Activated naive CD8-positive, alpha-beta T cell (primary cell): ENCODE measurements at regions not wholly inside any gene's neighbourhood (a gene's known extent, or its start where the extent isn't known, plus 50 kb on each side); places are given as distances from the start of the nearest gene placed in this dataset.

Source experiments
- H3K27ac Mint-ChIP-seq: one replicate; pipeline ENCODE4 v1.8.0; 2021; ENCODE audit warnings: mixed read lengths
- H3K27me3 Mint-ChIP-seq: one replicate; pipeline ENCODE4 v1.8.0; 2021; ENCODE audit warnings: mixed read lengths
- H3K36me3 Mint-ChIP-seq: one replicate; pipeline ENCODE4 v1.8.0; 2021; ENCODE audit warnings: mixed read lengths
- H3K4me1 Mint-ChIP-seq: one replicate; pipeline ENCODE4 v1.8.0; 2021; ENCODE audit warnings: low read depth, mixed read lengths
- H3K4me3 Mint-ChIP-seq: one replicate; pipeline ENCODE4 v1.8.0; 2021; ENCODE audit warnings: mild to moderate bottlenecking, mixed read lengths
- H3K9me3 Mint-ChIP-seq: one replicate; pipeline ENCODE4 v1.8.0; 2021; ENCODE audit warnings: low read depth, mixed read lengths

- H3K4me1 Mint-ChIP-seq, result no peaks in the 10 kb centered on the region
- H3K4me3 Mint-ChIP-seq, result no peak overlapping the region
- H3K27me3 Mint-ChIP-seq, result peaks cover 33% of the 10 kb centered on the region
- peaks cover 7% of the 10 kb centered on the region for H3K36me3 Mint-ChIP-seq
- H3K27ac Mint-ChIP-seq, result no peak overlapping the region
- peaks cover 13% of the 10 kb centered on the region for H3K9me3 Mint-ChIP-seq
Measured at GRCh38 chr2:569681-570080, 107.5 kb downstream of the TMEM18 start.

- H3K27me3 Mint-ChIP-seq, result peaks cover 35% of the 10 kb centered on the region
- H3K9me3 Mint-ChIP-seq, result peaks cover 13% of the 10 kb centered on the region
- peaks cover 7% of the 10 kb centered on the region for H3K36me3 Mint-ChIP-seq
- H3K4me1 Mint-ChIP-seq, result no peaks in the 10 kb centered on the region
- no peak overlapping the region for H3K4me3 Mint-ChIP-seq
- no peak overlapping the region for H3K27ac Mint-ChIP-seq
Measured at GRCh38 chr2:568639-569235, 108.5 kb downstream of the TMEM18 start.

- Mint-ChIP-seq H3K9me3 (peaks cover 13% of the 10 kb centered on the region), H3K36me3 (peaks cover 7% of the 10 kb centered on the region), H3K27ac (no peak overlapping the region), H3K27me3 (peaks cover 31% of the 10 kb centered on the region), H3K4me1 (no peaks in the 10 kb centered on the region), H3K4me3 (no peak overlapping the region)
Measured at GRCh38 chr2:567865-568638, 109.2 kb downstream of the TMEM18 start.

- H3K27ac Mint-ChIP-seq, result no peak overlapping the region
- no peaks in the 10 kb centered on the region for H3K4me1 Mint-ChIP-seq
- H3K4me3 Mint-ChIP-seq, result no peak overlapping the region
- H3K9me3 Mint-ChIP-seq, result peaks cover 13% of the 10 kb centered on the region
- H3K27me3 Mint-ChIP-seq, result peaks cover 31% of the 10 kb centered on the region
- H3K36me3 Mint-ChIP-seq, result peaks cover 7% of the 10 kb centered on the region
Measured at GRCh38 chr2:567496-567864, 109.7 kb downstream of the TMEM18 start.

GRCh38 chr2:566379-567313 is 110.6 kb downstream of the TMEM18 start:
- peaks cover 6% of the 10 kb centered on the region for H3K9me3 Mint-ChIP-seq
- H3K27ac Mint-ChIP-seq, result no peak overlapping the region
- H3K4me3 Mint-ChIP-seq, result no peak overlapping the region
- peaks cover 28% of the 10 kb centered on the region for H3K27me3 Mint-ChIP-seq
- peaks cover 4% of the 10 kb centered on the region for H3K36me3 Mint-ChIP-seq
- H3K4me1 Mint-ChIP-seq, result no peaks in the 10 kb centered on the region

- Mint-ChIP-seq H3K9me3 (no peaks in the 10 kb centered on the region), H3K4me3 (no peak overlapping the region), H3K36me3 (no peaks in the 10 kb centered on the region), H3K4me1 (no peaks in the 10 kb centered on the region), H3K27ac (no peak overlapping the region), H3K27me3 (peaks cover 22% of the 10 kb centered on the region)
Measured at GRCh38 chr2:564471-565181, 112.6 kb downstream of the TMEM18 start.

GRCh38 chr2:563512-563911 is 113.7 kb downstream of the TMEM18 start:
- Mint-ChIP-seq H3K4me3 (no peak overlapping the region), H3K4me1 (no peaks in the 10 kb centered on the region), H3K9me3 (no peaks in the 10 kb centered on the region), H3K36me3 (no peaks in the 10 kb centered on the region), H3K27me3 (peaks cover 19% of the 10 kb centered on the region), H3K27ac (no peak overlapping the region)

- Mint-ChIP-seq H3K27me3 (peaks cover 18% of the 10 kb centered on the region), H3K4me3 (no peak overlapping the region), H3K36me3 (no peaks in the 10 kb centered on the region), H3K9me3 (no peaks in the 10 kb centered on the region), H3K27ac (no peak overlapping the region), H3K4me1 (no peaks in the 10 kb centered on the region)
Measured at GRCh38 chr2:562391-563364, 114.5 kb downstream of the TMEM18 start.

GRCh38 chr2:558879-559278 is 118.3 kb downstream of the TMEM18 start:
- Mint-ChIP-seq H3K27me3 (peaks cover 10% of the 10 kb centered on the region), H3K4me1 (no peaks in the 10 kb centered on the region), H3K9me3 (no peaks in the 10 kb centered on the region), H3K4me3 (no peak overlapping the region), H3K36me3 (no peaks in the 10 kb centered on the region), H3K27ac (no peak overlapping the region)

GRCh38 chr2:558302-558642 is 118.9 kb downstream of the TMEM18 start:
- Mint-ChIP-seq H3K36me3 (no peaks in the 10 kb centered on the region), H3K9me3 (no peaks in the 10 kb centered on the region), H3K27ac (no peak overlapping the region), H3K4me3 (peak overlapping the region; percentile 7), H3K27me3 (peaks cover 9% of the 10 kb centered on the region), H3K4me1 (no peaks in the 10 kb centered on the region)

GRCh38 chr2:557635-558301 is 119.4 kb downstream of the TMEM18 start:
- H3K27ac Mint-ChIP-seq, result no peak overlapping the region
- H3K4me1 Mint-ChIP-seq, result no peaks in the 10 kb centered on the region
- H3K4me3 Mint-ChIP-seq, result peak overlapping the region; percentile 7
- H3K9me3 Mint-ChIP-seq, result no peaks in the 10 kb centered on the region
- no peaks in the 10 kb centered on the region for H3K36me3 Mint-ChIP-seq
- peaks cover 9% of the 10 kb centered on the region for H3K27me3 Mint-ChIP-seq

- no peaks in the 10 kb centered on the region for H3K36me3 Mint-ChIP-seq
- no peaks in the 10 kb centered on the region for H3K9me3 Mint-ChIP-seq
- no peak overlapping the region for H3K4me3 Mint-ChIP-seq
- peaks cover 9% of the 10 kb centered on the region for H3K27me3 Mint-ChIP-seq
- H3K4me1 Mint-ChIP-seq, result no peaks in the 10 kb centered on the region
- H3K27ac Mint-ChIP-seq, result no peak overlapping the region
Measured at GRCh38 chr2:556485-556884, 120.7 kb downstream of the TMEM18 start.

- Mint-ChIP-seq H3K27ac (no peak overlapping the region), H3K4me1 (no peaks in the 10 kb centered on the region), H3K27me3 (peaks cover 9% of the 10 kb centered on the region), H3K9me3 (no peaks in the 10 kb centered on the region), H3K36me3 (no peaks in the 10 kb centered on the region), H3K4me3 (no peak overlapping the region)
Measured at GRCh38 chr2:555164-555922, 121.9 kb downstream of the TMEM18 start.
